ENCODE measurements at regions not wholly inside any gene's neighbourhood (a gene's known extent, or its start where the extent isn't known, plus 50 kb on each side); places are given as distances from the start of the nearest gene placed in this dataset.

GRCh38 chr11:11068113-11068512 is 210.3 kb upstream of the ZBED5 start:
- Histone ChIP-seq H3K27ac (ENCODE audit: low read depth, low read length) (no peak overlapping the region), H2AFZ (ENCODE audit: low read length) (no peak overlapping the region), H3K36me3 (ENCODE audit: insufficient read depth, low read length) (no peaks in the 10 kb centered on the region), H3K9me3 (ENCODE audit: low read depth, low read length) (no peaks in the 10 kb centered on the region), H3K4me3 (ENCODE audit: insufficient read depth, low read length) (no peak overlapping the region), H3K4me1 (ENCODE audit: insufficient read depth, low read length) (no peaks in the 10 kb centered on the region), H3K27me3 (ENCODE audit: insufficient read depth, low read length) (peaks cover 16% of the 10 kb centered on the region), H3K4me2 (ENCODE audit: insufficient read depth, low read length) (no peak overlapping the region), H4K20me1 (ENCODE audit: insufficient read depth, low read length) (no peaks in the 10 kb centered on the region), H3K79me2 (ENCODE audit: insufficient read depth, low read length) (no peaks in the 10 kb centered on the region)
- no peak for TF ChIP-seq CTCF (IDR thresholded peaks at IDR 0.05; ENCODE audit: extremely low read depth, low read depth, low read length)
- DNase-seq (ENCODE audit: insufficient read length, low spot score, missing footprints) = no peak

- H3K27me3 ChIP-seq (ENCODE audit: insufficient read depth, low read length) = peaks cover 23% of the 10 kb centered on the region
- no peak overlapping the region for H3K4me2 ChIP-seq (ENCODE audit: insufficient read depth, low read length)
- no peak for TF ChIP-seq CTCF (IDR thresholded peaks at IDR 0.05; ENCODE audit: extremely low read depth, low read depth, low read length)
- H3K79me2 ChIP-seq (ENCODE audit: insufficient read depth, low read length) = no peaks in the 10 kb centered on the region
- H4K20me1 ChIP-seq (ENCODE audit: insufficient read depth, low read length) = no peaks in the 10 kb centered on the region
- H3K36me3 ChIP-seq (ENCODE audit: insufficient read depth, low read length) = no peaks in the 10 kb centered on the region
- DNase-seq (ENCODE audit: insufficient read length, low spot score, missing footprints) = no peak
- no peaks in the 10 kb centered on the region for H3K9me3 ChIP-seq (ENCODE audit: low read depth, low read length)
- no peak overlapping the region for H3K27ac ChIP-seq (ENCODE audit: low read depth, low read length)
- H2AFZ ChIP-seq (ENCODE audit: low read length) = no peak overlapping the region
- no peaks in the 10 kb centered on the region for H3K4me1 ChIP-seq (ENCODE audit: insufficient read depth, low read length)
- no peak overlapping the region for H3K4me3 ChIP-seq (ENCODE audit: insufficient read depth, low read length)
Measured at GRCh38 chr11:11065396-11065795, 207.5 kb upstream of the ZBED5 start.

- no peak for DNase-seq (ENCODE audit: insufficient read length, low spot score, missing footprints)
- no peaks in the 10 kb centered on the region for H3K9me3 ChIP-seq (ENCODE audit: low read depth, low read length)
- peaks cover 7% of the 10 kb centered on the region for H3K27me3 ChIP-seq (ENCODE audit: insufficient read depth, low read length)
- no peaks in the 10 kb centered on the region for H3K79me2 ChIP-seq (ENCODE audit: insufficient read depth, low read length)
- H2AFZ ChIP-seq (ENCODE audit: low read length) = no peak overlapping the region
- no peaks in the 10 kb centered on the region for H4K20me1 ChIP-seq (ENCODE audit: insufficient read depth, low read length)
- H3K4me2 ChIP-seq (ENCODE audit: insufficient read depth, low read length) = no peak overlapping the region
- no peak overlapping the region for H3K4me3 ChIP-seq (ENCODE audit: insufficient read depth, low read length)
- no peaks in the 10 kb centered on the region for H3K36me3 ChIP-seq (ENCODE audit: insufficient read depth, low read length)
- no peak overlapping the region for H3K27ac ChIP-seq (ENCODE audit: low read depth, low read length)
- no peaks in the 10 kb centered on the region for H3K4me1 ChIP-seq (ENCODE audit: insufficient read depth, low read length)
- TF ChIP-seq CTCF (IDR thresholded peaks at IDR 0.05; ENCODE audit: extremely low read depth, low read depth, low read length) = no peak
Measured at GRCh38 chr11:11057472-11057854, 199.6 kb upstream of the ZBED5 start.

- no peak overlapping the region for H3K4me2 ChIP-seq (ENCODE audit: insufficient read depth, low read length)
- H3K27ac ChIP-seq (ENCODE audit: low read depth, low read length) = no peak overlapping the region
- no peak for DNase-seq (ENCODE audit: insufficient read length, low spot score, missing footprints)
- no peaks in the 10 kb centered on the region for H3K4me1 ChIP-seq (ENCODE audit: insufficient read depth, low read length)
- H2AFZ ChIP-seq (ENCODE audit: low read length) = no peak overlapping the region
- H3K79me2 ChIP-seq (ENCODE audit: insufficient read depth, low read length) = no peaks in the 10 kb centered on the region
- H3K27me3 ChIP-seq (ENCODE audit: insufficient read depth, low read length) = peaks cover 4% of the 10 kb centered on the region
- H3K4me3 ChIP-seq (ENCODE audit: insufficient read depth, low read length) = no peak overlapping the region
- no peaks in the 10 kb centered on the region for H3K9me3 ChIP-seq (ENCODE audit: low read depth, low read length)
- TF ChIP-seq CTCF (IDR thresholded peaks at IDR 0.05; ENCODE audit: extremely low read depth, low read depth, low read length) = no peak
- H3K36me3 ChIP-seq (ENCODE audit: insufficient read depth, low read length) = no peaks in the 10 kb centered on the region
- H4K20me1 ChIP-seq (ENCODE audit: insufficient read depth, low read length) = no peaks in the 10 kb centered on the region
Measured at GRCh38 chr11:11056749-11057471, 199.1 kb upstream of the ZBED5 start.
